LHCN-M2 (cell line): ENCODE measurements at regions not wholly inside any gene's neighbourhood (a gene's known extent, or its start where the extent isn't known, plus 50 kb on each side); places are given as distances from the start of the nearest gene placed in this dataset.

Source experiments
- DNase-seq: peaks from one replicate; pipeline ENCODE4 v3.0.0-alpha.2; 2012; ENCODE audit warnings: low read depth

DNA sequence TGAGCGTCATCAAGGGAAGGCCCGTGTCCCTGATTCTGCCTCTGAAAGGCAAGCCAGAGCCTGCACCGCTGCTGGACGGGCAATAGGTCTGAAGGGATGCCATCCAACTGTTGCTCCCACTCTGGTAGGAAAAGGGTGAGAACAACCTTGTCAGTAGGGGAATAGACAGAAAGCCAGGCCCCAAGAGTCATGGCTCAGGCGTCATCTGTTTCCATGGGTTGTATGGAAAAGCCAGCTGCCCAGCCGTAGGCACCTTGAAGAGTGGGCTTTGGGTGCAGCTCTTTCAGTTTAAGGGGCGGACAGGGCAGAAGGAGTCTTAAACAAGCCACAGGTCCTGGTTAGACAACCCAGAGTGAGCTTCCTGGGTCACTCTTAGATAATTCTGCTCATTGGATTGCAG lies 66.5 kb downstream of the RNF6 start:
- no peak for DNase-seq

DNA sequence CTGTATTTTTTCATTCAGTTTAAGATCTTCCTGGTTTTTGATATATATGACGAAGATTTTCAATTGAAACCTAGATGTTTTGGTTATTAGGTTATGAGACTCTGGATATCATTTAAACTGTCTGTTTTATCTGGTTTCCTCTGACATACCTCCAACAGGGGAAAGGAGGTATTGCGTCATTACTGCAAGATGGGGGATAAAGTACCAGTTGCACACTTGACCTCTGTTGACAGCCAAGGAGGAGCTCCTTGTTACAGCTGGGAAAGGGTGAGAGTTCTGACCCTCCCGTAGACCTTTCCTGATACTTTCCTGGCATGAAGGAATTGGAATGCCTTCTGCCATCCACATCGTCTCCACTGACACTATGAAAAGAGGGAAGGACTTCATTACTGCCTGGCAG lies 82.0 kb upstream of the SHISA2 start:
- peak; percentile 2 for DNase-seq

DNA sequence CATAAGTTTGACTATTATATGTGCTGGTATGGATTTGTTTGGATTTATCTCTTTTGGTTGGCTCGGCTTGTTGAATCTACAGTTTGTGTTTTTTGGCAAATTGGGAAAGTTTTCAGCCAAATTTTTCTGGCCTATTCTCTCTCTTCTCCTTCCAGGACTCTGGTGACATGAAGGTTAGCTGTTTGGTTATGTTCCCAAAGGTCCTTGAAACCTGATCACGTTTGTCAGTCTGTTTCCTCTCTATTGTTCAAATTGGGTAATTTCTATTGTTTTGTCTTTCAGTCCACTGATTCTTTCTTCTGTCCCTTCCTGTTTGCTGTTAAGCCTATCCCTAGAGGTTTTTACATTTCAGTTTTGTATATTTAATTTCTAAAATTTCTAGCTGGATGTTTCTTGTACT lies 81.5 kb upstream of the SHISA2 start:
- DNase-seq: no peak

GRCh38 chr13:26132756-26133155 lies 80.9 kb upstream of the SHISA2 start:
- peak; percentile 32 for DNase-seq

DNA sequence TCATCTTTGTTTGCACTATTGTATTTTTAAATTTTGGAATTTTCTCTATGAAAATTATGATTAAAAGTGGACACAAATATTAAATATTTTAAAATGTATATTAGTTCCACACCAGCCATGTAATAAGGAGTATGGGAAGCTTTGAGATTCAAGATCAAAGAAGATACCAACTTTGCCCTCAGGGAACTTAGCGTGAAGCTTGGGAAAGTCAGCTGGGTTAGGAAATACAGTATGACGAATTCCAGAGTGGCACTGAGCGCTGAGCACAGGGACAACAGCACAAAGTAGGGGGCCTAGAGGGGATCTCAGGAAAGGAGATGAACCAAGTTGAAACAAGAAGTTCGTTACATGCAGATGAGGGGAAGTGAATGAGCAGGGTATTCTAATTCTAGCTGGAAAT lies 76.9 kb upstream of the SHISA2 start:
- DNase-seq: no peak

DNA sequence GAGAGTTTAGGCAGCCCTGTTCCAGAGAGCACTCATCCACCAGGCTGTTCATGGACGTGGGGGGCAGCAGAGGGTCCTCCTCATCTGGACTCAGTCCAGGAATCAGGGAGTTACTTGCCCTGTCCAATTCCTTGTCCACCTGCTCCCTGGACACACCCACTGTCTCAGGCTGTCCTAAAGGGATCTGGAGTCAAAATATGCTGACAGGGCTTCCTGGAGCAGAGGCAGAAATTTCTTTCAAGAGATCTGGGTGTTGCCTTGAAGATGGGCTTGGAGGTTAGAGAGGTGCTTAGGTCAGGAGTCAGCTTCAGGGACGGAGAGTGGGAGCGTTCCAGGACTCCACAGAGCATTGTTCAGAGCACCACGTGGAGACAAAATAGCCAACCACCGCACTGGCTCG lies 65.8 kb upstream of the SHISA2 start:
- DNase-seq: no peak

DNA sequence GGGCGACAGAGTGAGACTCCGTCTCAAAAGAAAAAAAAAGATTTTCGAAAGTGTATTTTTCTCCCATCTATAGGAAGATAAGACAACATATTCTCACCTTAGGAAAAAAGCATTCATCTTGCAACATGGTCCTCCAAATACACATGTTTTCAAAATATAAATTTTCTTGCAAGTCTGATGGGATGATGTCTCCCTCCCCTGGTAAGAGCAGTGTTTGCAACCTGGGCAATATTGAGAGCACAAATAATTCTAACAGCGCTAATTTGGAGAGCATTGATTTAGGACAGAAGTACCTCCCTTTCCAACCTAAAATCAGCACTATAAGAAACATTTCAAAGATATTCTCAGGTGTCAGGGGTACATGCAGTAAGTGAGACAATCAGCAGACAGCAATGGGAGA lies 61.0 kb upstream of the SHISA2 start:
- peak; percentile 8 for DNase-seq

DNA sequence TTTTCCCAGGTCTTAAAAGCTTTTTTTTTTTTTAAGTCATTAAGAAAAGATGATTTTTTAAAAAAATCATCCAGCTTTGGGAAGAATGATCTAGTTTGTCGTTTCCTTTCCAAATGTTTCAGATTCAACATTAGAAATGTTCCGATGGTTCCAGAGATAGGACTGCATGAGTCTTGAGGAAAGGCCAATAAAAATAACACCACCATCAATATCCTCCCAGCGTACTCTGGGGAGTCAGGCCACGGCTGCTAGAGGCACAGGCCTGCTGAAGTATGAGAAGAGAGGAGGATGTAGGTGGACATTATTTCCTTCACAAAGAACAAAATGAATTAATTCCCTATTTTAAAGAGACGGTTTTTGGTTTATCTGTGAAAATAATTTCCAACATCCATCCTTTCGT lies 60.0 kb upstream of the SHISA2 start:
- no peak for DNase-seq
